GM18505 (cell line): ENCODE measurements at regions not wholly inside any gene's neighbourhood (a gene's known extent, or its start where the extent isn't known, plus 50 kb on each side); places are given as distances from the start of the nearest gene placed in this dataset.

ENCODE experiments used
- ATAC-seq: cut with Tn5 transposase; IDR thresholded peaks from one replicate; pipeline ENCODE4 v1.9.1; 2021; ENCODE audit not compliant: unreplicated experiment
- POLR2A ChIP-seq: IDR thresholded peaks from 4 replicates; pipeline ENCODE4 v1.6.1; 2011; ENCODE audit warnings: borderline replicate concordance; ENCODE audit not compliant: insufficient read depth, insufficient read length; ENCODE audit errors: extremely low read depth

- no peak for ATAC-seq
- TF ChIP-seq POLR2A, result no peak
Observed at GRCh38 chr6:6915813-6916547, 191.8 kb upstream of the RREB1 start.

GRCh38 chr6:6916598-6916997, 191.2 kb upstream of the RREB1 start:
- no peak for ATAC-seq

GRCh38 chr6:6918216-6918983, 189.4 kb upstream of the RREB1 start:
- no peak for TF ChIP-seq POLR2A
- ATAC-seq, result peak; percentile 85

More at GRCh38 chr6:6916598-6916997, 191.2 kb upstream of the RREB1 start:
- no peak for TF ChIP-seq POLR2A

- TF ChIP-seq POLR2A, result no peak
Observed at GRCh38 chr6:6919173-6919572, 188.6 kb upstream of the RREB1 start.

GRCh38 chr6:6920114-6920986, 187.4 kb upstream of the RREB1 start:
- TF ChIP-seq POLR2A, result no peak
- ATAC-seq, result no peak

More at GRCh38 chr6:6919173-6919572, 188.6 kb upstream of the RREB1 start:
- no peak for ATAC-seq

GRCh38 chr6:6920987-6921313, 186.8 kb upstream of the RREB1 start:
- ATAC-seq, result no peak

GRCh38 chr6:6922166-6922565, 185.6 kb upstream of the RREB1 start:
- no peak for ATAC-seq
- TF ChIP-seq POLR2A, result no peak

More at GRCh38 chr6:6920987-6921313, 186.8 kb upstream of the RREB1 start:
- TF ChIP-seq POLR2A, result no peak

GRCh38 chr6:6923605-6924004, 184.2 kb upstream of the RREB1 start:
- TF ChIP-seq POLR2A, result no peak
- no peak for ATAC-seq

- no peak for TF ChIP-seq POLR2A
- no peak for ATAC-seq
Observed at GRCh38 chr6:6924708-6925107, 183.1 kb upstream of the RREB1 start.

- TF ChIP-seq POLR2A, result no peak
- ATAC-seq, result no peak
Observed at GRCh38 chr6:6925391-6926164, 182.2 kb upstream of the RREB1 start.

- ATAC-seq, result no peak
- no peak for TF ChIP-seq POLR2A
Observed at GRCh38 chr6:6926856-6927255, 180.9 kb upstream of the RREB1 start.

GRCh38 chr6:6927521-6928361, 180.0 kb upstream of the RREB1 start:
- no peak for ATAC-seq
- TF ChIP-seq POLR2A, result no peak

- ATAC-seq, result no peak
- no peak for TF ChIP-seq POLR2A
Observed at GRCh38 chr6:6930223-6930880, 177.4 kb upstream of the RREB1 start.
